CD4-positive, alpha-beta T cell treated with Interleukin-12 subunit alpha and Interleukin-12 subunit beta, for 1 hour (primary cell): ENCODE measurements at regions not wholly inside any gene's neighbourhood (a gene's known extent, or its start where the extent isn't known, plus 50 kb on each side); places are given as distances from the start of the nearest gene placed in this dataset.

Experiments used
- DNase-seq: peaks from one replicate; pipeline ENCODE4 v3.0.0-alpha.2; 2020

DNA sequence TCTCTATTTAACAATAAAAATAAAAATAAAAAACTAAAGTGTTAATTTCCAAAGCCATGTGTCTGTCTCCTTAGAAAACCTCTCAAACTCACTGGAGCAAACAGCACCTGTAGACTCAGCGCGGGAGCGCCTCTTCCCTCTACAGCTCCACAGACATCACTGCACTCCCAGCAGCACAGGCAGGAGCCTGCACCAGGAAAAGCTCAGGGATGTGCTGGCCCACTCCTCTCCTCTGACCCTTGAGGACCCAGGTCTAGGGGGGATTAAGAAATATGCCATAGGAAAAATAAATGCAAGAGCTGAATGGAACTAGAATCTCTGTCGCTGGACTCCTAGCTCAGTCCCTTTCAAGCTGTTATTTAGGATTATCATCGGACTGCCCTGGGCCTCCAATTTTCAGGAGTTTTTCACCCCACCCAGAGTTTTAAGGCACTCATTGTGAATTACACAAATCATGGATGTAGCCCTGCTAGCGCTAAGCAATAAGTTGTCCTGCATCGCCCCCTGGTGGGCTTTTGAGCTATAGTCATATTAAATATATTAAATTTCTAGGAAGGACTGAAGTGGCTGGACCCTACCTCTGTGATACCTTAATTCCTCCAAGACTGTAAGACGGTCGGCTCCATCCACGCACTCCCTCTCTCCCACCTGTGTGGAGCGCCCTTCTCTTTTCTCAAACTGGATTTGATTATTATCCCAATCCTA is 333.9 kb downstream of the UQCRFS1 start:
- peak; percentile 46 for DNase-seq

DNA sequence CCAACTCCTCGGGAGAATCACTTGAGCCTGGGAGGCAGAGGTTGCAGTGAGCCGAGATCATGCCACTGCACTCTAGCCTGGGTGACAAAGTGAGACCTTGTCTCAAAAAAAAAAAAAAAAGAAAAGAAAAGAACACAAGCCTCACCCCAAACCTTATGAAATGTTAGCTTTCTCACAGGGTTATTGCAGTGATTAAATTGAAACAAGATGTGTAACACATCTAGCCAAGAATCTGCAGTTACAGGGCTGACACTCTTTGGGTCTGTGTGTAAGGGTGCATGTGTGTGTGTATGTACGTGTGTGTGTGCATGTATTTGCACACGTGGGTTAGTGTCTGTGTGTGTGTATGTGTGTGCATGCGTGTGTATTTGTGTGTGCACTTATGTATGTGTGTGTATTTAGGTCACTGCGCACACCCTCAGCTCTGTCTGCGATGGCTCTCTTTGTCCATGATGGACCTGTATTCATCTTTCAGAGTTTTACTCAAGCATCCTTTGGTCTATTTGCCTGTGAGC is 336.3 kb downstream of the UQCRFS1 start:
- DNase-seq: no peak

DNA sequence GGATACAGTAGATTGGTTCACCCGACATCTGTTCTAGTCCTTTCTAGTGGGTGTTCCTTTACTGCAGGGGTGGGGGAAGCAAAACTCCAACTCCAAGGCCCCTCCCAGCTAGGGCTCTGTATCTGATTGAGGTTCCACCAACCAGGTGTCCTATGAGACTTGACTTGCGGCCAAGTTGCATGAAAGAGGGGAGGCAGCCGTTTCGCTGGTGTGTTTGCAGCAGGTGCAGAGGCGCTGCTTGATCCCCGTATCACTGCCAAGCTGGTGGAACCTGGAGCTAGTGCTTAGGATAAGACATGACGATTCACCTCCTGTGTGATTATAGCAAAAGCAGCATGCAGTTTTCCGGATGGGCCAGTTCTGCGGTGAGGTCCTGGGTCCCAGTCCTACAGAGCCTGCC is 338.2 kb downstream of the UQCRFS1 start:
- no peak for DNase-seq

DNA sequence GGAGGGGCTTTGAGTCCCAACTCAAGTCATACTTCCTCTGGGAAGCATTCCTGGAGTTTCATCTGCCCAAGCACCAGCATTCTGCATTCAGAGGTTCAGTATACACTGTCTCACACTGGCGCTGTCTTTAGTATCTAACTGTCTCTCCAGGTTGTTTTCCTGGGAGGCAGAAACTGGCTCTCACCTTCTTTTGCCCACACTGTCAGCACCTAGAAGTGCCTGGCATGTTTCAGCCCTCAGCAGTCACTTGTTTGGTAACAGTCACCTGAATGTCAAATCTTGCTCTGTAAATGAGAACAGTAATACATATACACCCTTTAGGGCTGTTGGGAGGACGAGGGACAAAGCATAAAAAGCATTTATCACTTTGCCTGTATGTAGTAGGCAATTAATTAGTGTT is 339.6 kb downstream of the UQCRFS1 start:
- DNase-seq: no peak

DNA sequence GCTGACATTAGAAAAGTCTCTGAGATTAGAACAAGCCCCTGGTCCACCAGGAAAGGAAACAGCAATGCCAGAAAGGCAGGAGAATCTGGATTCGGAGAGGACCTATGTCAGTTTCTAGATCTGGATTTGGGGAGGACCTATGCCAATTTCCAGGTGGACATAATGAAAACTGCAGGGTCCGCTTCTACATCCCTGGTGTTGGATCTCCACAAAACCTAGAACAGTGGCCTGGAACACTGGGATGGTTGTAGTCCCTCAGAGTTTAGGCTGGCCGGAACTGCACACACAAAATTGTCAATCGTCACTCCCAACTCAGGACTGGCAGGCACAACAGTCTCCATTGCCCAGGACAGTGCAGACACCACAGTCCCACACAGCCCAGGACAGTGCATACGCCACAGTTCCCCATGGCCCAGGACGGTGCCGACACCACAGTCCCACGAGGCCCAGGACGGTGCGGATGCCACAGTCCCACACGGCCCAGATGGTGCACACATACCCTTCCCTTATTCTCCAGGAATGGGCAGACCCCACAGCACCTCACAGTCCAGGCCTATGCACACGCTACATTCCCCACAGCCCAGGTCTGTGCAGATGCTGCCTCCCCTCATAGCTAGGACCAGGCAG is 341.7 kb downstream of the UQCRFS1 start:
- no peak for DNase-seq

DNA sequence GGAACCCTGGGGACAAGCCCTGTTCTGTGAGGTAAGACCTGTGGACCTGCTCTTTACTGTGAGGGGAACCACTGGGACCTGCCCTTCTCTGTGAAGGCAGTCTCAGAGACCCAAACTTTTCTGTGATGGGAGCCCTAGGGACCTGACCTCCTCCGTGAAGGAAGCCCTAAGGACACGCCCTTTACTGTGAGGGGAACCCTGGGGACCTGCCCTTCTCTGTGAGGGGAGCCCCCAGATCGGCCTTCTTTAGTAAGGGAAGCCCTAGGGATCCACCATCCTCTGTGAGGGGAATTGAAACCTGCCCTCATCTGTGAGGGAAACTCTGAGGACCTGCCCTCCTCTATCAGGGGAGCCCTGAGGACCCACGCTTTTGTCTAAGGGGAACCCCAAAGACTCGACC is 343.5 kb downstream of the UQCRFS1 start:
- no peak for DNase-seq

DNA sequence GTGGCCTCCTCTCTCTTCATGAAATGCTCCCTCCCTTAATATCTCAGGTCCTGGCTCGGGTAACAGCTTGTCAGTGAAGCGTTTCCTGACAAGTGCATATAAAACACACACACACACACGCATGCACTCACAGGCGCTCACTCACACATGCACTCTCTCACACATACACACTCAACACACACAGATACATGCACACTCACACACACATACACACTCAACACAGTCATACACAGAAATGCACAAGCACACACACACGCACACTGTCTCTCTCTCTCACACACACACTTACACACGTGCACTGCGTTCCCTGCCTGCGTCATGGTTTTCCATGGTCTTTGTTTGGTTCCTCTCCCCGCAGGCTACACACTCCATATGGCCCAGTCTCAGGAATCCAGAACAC is 344.1 kb downstream of the UQCRFS1 start:
- no peak for DNase-seq

DNA sequence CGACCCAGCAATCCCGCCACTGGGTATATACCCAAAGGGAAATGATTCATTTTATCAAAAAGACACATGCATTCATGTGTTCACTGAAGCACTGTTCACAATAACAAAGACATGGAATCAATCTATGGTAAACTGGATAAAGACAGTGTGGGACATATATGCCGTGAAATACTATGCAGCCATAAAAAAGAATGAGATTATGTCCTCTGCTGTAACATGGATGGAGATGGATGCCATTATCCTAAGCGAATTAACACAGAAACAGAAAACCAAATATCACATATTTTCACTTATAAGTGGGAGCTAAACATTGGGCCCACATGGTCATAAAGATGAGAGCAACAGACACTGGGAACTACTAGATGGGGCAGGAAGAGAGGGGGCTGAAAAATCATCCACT is 345.0 kb downstream of the UQCRFS1 start:
- DNase-seq: no peak

DNA sequence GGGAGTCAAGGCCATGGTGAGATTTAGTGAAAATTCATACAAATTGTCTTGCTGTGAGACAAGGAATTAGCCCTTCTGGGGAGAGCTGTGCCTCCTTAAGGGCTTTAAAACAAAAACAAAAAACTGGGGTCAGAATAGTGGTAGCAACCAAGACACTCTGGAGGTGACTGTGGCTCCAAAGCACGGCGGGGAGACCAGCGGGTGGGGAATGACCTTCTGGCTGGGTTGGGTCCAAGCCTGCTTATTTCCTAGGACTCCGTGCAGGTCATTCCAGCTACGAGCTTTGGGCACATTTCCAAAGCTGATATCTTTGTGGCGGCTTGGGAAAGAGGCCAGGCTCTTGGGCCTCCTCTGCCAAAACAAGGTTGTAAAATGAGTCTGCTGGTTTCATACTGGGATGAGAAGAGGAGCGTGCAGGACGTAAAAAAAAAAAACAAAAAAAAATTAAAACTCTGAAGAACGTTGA is 348.3 kb downstream of the UQCRFS1 start:
- DNase-seq: no peak

DNA sequence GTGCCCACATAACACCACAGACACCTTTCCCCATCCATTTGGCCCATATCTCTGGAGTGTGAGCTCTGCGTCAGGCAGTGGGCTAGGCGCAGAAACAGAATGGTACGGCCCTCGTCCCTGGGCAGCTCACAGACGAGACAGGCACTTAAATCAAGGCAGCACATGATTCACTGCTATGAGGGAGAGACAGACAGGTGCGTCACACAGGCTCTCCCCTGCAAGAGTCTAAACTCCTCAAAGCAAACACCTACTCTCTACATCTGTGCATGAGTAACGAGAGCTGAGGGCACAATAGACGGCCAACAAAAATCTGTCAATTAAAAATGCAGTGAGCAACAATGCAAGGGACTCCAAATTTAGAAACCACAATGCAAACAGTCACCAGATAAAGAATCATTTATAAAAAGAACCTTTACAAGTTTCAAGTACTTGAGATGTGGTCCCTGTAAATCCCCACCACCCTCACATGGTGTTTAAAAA is 348.9 kb downstream of the UQCRFS1 start:
- no peak for DNase-seq

DNA sequence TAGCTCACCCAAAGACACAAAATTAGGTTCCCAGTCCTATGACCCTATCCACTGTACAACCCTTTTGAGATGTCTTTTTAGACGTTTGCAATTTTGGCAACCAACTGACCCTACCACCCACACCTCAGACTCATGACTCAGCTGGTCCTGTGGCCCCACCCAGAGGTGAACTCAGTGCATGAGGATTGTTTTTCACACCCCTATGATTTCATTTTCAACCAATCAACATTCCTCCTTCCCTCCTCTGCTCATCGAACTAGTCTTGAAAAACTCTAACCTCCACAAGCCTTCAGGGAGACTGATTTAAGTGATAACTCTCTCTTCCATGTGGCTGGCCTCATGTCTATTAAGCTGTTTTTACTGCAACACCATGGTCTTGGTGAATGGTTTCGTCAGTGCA is 350.7 kb downstream of the UQCRFS1 start:
- DNase-seq: no peak

DNA sequence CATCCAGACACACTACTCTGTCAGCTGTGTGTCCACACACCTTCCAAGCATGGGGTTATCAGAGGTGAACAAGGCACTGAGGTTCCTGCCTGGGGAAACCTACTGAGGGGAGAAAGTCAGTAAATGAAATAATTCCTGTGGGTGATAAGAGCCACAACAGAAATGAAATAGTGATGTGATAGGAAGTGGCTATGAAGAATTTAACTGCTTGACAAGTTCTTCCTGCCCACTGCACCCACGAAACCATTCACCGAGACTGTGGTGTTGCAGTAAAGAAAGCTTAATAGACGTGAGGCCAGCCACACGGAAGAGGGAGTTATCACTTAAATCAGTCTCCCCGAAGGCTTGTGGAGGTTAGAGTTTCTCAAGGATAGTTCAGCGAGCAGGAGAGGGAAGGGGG is 353.1 kb downstream of the UQCRFS1 start:
- no peak for DNase-seq

DNA sequence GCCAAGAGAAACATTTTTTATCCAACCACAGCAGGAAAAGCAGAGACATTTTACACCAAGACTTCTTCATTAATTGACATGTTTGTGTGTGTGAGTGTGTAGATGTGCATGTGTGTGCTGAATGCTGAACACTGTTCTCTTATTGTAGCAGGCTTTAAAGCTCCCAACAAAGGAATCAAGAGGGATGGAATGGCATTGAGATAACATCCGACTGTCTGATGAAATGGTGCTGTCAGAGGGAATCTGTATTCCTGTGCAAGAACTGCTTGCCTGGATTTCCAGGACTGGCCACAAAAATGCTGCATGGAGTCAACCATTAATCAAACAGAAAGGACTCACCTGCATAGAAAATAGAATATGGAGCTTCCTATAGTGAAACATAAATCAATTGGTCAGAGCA is 354.0 kb downstream of the UQCRFS1 start:
- no peak for DNase-seq

DNA sequence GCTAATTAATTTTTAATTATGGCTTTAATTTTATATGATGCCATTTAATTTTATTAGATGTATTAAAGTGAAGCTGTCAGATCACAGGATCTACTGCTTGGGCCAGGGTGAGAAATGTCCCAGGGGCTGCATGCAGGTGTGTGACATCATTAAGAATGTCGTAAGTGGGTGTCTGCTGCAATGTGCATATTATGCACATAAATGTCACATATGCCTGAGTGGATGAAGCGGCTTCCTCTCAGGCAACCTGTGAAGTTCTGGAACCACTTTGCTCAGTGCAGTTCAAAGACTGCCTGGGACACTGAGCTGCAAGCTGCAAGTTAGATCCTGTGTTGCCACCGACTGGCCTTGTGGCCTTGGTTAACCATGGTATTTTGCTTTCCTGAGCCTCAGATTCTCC is 355.0 kb downstream of the UQCRFS1 start:
- no peak for DNase-seq

DNA sequence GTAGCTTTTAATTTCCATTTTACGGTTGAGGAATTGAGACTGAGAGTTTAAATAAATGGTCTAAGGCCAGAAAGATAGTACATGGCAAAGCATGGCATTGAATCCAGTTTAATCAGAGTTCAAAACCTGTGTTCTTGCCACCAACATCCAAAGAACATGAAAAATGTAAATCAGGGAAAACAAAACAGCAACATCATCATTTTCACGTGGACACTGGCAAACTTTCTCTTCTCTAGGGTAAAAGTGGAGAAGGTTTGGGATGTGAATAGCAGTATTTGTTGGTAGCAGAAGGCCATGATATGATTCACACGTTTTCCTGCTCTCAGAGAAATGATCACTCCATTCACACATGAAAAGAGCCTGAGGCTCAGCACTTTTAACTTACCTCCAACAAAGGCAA is 357.7 kb downstream of the UQCRFS1 start:
- DNase-seq: no peak

DNA sequence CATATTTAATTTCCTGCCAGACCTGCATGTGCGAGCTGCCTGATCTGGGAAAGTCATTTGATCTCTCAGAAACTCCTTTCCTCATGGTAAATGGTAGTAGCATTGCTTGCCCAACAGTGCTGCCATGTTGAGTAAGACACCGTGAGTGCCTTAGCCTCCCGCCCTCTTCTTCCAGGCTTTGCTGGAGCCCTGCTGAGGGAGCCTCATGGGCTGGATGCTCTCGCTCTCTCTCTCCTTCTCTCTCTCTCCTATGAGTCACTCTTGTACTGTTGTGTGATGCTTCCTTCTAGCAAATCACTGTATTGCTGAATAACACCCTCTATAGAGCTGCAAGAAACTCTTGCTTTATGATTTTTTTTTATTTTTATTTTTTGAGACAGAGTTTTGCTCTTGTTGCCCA is 365.5 kb downstream of the UQCRFS1 start:
- no peak for DNase-seq

DNA sequence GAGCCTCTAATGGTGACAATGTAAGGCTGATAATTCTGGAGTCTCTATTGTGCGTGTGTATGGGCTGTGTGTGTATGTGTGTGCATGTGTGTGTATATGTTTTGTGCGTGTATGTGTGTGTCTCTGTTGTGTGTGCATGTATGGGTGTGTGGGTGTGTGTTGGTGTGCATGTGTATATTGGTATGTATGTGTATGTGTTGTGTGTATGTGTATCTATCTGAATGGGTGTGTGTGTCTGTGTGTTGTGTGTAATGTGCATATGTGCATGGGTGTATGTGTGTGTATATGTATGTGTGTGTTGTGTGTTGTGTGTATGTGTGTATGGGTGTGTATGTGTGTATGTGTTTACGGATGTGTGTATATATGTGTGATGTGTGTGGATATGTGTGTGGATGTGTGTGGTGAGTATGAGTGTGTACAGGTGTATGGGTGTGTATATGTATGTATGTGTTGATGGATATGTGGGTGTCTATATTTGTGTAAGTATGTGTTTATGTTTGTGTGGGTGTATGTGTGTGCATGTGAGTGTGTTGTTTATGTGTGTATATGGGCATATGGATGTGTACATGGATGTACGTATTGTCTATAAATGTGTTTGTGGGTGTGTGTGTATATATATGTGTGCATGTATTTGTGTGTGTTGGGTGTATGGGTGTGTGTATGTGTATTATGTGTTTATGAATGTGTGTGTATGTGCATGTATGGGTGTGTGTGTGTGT is 366.7 kb downstream of the UQCRFS1 start:
- DNase-seq: no peak

DNA sequence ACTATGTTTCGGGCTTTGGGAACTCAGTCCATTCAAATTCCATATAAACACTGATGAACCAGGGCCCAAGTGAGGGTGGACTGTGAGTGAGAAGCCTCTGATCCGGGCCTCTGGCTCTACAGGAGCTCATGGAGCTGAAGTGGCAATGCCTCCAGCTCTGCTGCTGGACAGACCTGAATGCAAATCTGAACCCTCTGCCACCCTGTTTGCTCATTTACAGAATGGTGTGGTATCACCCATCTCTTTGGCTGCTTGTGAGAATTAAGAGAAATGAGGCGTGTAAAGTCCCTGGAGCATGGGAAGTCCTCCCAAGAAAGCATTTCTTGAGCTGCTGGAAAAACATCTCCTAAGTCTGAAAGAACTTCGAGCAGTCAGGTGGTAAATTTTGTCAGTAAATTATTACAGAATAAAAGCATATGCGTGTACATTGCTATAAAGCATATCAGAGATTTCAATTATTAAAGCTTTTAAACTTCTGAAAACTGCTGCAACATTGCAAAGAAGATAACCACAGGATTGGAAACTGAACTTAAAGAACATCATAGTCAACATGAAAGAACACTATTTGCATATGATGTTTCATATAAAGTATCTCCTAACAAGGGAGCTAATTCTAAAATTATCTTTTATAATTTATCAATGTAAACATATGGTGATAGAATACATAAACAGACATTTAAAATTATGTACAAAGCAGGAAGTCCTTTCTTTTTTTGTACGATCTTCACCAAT is 369.0 kb downstream of the UQCRFS1 start:
- no peak for DNase-seq

DNA sequence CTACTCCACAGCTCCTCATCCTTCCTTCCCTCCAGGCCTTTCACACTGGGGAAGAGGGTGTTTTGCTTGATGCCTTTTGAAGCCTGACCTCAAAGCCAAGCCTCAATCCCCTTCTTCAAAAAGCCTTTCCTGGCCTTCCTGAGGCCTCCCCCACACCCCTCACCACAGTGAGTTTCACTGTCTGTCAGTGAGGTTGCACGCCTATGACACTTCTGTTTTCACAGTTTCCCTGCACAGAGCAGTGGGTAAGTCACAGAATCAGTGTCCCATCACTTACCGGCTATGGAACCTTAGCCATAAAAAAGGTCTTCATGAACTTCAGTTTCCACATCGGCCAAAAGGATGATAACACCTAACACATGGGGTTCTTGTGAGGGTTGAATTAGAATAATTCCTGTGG is 371.4 kb downstream of the UQCRFS1 start:
- no peak for DNase-seq

DNA sequence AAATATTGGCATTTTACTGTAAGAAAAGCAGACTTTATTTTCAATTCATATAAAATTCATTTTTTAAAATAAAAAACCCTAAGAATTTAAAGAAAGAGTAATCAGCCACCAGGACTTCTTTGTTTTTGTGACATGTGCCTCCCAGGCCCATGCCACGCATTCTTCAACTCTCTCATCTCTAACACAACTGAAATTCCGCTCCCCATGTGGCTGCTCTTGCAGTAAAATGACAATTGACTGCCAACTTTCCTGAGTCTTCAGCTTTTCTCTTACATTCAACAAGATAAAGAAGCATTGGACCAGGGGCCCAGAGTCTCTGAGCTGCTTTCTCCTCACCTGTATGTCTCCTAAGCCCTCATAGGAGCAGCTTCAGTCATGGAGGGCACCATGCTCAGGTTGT is 372.1 kb downstream of the UQCRFS1 start:
- no peak for DNase-seq

DNA sequence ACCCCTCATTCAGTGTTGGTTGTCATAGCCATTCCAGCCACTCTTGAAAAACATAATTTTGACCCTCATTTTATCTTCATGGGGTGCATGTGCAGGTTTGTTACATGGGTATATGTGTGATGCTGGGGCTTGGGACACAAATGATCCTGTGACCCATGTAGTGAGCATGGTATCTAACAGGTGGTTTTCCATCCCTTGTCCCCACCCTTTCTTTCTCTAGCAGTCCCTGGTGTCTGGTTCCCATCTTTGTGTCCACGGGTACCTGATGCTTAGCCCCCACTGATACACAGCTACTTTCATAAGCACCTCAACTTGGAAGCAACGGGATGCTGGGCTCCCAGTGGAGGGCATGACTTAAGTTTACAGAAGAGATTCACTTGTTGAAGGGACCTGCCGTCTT is 373.5 kb downstream of the UQCRFS1 start:
- DNase-seq: no peak

DNA sequence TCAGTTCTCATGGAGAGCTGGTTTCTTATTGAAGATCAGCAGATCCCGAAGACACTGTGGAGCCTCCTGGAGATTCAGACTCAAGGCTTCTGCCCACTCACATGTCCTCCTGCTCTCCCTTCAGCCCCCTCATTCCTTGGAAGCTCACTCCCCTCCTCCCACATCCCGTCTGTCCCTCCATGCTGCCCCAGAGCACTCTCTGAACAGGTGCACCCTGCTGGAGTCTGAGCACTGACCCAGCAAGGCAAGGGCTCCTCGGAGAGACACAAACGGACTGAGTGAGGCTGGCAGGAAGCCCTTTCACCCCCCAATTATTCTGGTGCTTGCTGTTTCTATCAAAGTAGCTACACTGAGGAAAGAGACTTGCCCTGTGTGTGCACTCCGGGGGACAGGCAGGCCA is 374.0 kb downstream of the UQCRFS1 start:
- no peak for DNase-seq

DNA sequence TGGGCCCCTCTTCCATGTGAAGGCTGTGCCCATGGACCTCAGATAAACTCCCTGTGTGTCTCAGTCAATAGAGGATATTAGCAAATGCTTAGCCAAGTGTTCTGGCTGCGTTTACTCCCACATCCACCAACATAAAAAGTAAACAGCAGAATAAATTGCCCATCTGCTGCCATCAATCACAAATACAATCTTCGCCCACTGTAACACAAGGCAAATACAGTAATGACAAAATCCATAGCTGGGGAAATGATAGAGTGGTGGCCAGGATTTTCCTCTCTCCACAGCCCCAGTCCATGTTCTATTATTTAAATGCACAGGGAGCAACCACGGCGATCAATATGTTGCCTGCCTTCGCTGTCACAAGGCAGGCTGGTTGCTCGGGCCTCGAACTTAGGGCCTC is 376.5 kb downstream of the UQCRFS1 start:
- DNase-seq: no peak
